Stimulated activated CD8-positive, alpha-beta memory T cell treated with anti-CD3 and anti-CD28 coated beads, Interleukin-7, amount 100 ng/mL, for 48 hours (primary cell): ENCODE measurements at regions not wholly inside any gene's neighbourhood (a gene's known extent, or its start where the extent isn't known, plus 50 kb on each side); places are given as distances from the start of the nearest gene placed in this dataset.

Source experiments
- DNase-seq, 2 donors: peaks; one replicate each; pipeline ENCODE4 v3.0.0-alpha.2; 2020; ENCODE audit warnings: low read depth in 1 of 2; ENCODE audit errors: extremely low read depth in 1 of 2

DNA sequence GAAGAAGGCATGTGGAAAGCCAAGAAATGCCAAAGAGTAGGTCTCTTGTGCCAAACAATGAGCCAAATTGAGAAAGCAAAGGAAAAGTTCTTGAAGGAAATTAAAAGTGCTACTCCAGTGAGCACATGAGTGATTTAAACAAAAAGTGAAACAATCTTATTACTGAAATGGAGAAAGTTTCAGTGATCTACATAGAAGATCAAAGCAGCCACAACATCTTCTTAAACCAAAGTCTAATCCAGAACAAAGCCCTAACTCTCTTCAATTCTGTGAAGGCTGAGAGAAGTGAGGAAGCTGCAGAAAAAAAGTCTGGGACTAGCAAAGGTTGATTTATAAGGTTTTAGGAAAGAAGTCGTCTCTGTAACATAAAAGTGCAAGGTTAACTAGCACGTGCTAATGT, 259.6 kb downstream of the FLRT2 start:
- DNase-seq = no peak

DNA sequence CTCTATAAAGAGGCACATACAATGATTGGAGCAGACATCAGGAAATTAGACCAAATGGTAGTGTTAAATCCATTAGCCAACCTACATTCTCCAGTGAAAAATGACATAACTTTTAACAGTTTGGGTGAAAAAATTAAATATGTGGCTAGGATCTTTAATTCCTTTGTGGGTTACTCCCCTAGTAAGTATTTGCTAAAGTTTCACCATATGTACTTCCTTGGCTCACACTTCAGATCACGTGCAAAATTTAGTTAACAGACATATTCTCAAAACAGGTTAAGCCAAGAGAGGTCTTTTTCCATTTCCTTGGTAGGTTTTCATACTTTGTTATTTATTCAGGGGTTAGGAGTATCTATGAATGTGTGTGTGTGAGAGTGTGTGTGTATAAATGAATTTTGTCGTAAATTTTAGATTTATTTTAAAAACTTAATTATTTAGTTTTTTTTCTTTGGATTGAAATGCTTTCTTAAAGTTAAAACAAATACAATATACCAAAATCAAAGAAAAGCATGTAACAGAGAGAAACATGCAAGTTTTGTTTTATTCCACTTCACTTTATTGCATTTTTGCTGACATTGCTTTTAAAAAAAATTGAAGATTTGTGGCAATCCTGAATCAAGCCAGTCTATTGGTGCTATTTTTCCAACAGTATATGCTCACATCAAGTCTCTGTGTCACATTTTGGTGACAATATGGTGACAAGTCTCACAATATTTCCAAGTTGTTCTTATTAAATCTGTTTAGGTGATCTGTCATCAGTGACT, 258.7 kb downstream of the FLRT2 start:
- DNase-seq = no peak

DNA sequence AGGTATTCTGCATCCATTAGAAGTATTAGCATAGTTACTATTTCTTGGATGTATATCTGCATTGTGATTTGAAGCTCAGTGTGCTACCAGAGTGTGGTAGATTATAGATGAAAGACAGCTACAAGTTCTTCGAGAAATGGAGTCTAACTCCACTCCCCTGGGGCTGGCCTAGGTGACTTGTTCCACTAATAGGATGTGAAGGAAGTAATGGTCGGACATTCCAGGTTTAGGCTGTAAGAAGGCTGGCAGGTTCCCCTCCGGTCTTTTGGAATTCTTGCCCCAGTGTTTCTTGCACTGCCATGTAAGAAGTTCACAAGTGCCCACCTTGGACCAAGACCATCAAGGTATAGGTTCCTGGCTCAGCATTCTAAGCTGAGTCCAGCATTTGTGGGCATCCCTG, 236.4 kb downstream of the FLRT2 start:
- DNase-seq = no peak

DNA sequence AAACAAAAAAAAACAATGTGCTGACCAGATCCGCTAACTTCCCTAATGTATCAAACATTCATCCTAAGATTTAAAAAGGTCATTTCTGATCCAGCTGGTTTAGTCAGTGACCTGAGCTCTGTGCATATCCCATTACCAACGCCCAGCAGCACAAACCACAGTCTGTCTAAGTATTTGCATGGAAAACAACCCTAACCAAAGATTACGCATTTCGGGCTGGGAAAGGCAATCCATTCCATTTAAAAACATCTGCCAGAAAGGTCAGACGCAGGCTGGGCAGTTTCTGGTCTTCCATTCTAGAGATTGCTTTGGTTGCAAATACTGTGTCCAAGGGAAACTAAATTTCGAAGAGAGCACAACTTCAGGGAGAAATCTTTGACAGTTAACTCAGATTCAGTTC, 234.9 kb downstream of the FLRT2 start:
- no peak for DNase-seq

DNA sequence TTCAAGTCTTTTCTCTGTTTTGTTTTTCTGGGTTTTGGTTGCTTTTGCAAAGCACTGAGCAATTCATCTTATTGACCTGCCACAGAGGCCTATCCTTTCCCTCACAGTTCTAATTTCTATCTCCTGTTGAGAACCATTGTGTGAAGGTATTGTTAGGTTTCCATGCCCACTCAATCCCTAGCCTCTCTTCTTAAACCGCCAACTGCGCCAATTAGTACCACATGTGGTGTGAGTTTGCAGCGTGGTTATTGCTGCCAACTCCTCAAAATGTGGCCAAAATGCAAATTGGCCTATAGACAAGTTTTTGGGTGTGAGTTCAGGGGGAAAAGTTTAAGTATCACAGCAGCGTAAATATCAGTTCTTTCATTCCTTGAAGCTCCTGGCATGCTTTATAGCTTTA, 232.6 kb downstream of the FLRT2 start:
- no peak for DNase-seq

DNA sequence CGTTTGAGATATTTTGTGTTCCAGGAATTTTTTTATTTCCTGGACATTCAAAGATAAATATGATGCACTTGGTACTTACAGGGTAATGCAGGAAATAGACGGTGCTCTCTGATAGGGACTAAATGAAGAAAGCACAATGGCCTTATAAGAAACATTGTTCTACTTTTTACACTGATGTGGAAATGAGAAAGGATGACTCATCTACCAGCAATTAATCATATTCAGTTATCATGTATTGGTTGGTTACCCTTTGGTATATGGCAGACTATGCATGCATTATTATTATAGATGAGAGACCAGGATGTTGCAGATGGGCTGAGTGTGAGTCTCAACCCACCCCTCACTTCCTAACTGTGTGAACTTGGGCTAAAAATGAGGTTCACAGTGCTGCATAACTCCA, 222.2 kb downstream of the FLRT2 start:
- no peak for DNase-seq

DNA sequence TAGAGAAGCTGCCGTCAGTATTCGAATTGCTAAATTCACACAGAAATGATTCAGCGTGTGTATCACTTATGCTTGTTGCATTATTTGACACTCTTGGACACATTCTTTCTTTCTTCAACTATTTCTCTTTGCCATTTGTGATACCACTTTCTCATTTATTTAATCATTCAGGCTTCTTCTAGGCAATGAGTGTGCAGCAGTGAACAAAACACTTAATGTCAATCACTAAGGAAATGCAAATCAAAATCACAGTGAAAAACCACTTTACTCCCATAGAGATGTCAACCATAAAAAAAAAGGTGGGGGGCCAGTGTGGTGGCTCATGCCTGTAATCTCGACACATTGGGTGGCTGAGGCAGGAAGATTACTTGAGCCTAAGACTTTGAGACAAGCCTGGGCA, 214.6 kb downstream of the FLRT2 start:
- no peak for DNase-seq

DNA sequence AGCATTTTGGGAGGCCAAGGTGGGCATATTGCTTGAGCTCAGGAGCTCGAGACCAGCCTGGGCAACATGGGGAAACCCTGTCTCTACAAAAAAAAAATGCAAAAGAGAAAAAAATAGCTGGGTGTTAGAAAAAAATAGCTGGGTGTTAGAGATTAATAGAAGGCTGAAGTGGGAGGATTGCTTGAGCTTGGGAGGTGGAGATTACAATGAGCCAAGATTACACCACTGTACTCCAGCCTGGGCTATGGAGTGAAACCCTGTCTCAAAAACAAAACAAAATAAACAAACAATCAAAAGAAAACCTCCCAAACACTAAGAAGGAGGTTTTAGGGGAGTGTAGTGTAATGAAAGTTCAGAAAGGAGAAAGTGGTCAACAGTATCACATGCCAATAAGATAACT, 202.1 kb downstream of the FLRT2 start:
- DNase-seq = no peak

DNA sequence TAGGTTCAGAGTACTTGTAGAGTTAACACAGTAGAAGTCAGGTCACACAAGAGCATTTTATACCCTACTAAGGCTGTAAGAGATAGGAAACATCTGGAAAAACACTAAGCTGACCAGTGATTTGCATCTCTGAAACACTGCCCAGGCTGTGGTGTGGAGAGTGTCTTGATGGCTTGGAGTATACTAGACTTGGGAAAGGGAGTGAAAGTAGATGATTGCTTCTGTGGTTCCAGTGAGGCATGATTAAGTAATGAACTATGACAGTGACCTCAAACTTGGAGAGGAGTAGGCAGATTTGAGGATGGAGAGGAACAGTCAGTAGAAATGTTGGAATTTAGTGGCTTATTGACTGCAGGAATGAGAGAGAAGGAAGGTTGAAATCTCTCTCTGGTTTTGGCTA, 201.2 kb downstream of the FLRT2 start:
- no peak for DNase-seq

DNA sequence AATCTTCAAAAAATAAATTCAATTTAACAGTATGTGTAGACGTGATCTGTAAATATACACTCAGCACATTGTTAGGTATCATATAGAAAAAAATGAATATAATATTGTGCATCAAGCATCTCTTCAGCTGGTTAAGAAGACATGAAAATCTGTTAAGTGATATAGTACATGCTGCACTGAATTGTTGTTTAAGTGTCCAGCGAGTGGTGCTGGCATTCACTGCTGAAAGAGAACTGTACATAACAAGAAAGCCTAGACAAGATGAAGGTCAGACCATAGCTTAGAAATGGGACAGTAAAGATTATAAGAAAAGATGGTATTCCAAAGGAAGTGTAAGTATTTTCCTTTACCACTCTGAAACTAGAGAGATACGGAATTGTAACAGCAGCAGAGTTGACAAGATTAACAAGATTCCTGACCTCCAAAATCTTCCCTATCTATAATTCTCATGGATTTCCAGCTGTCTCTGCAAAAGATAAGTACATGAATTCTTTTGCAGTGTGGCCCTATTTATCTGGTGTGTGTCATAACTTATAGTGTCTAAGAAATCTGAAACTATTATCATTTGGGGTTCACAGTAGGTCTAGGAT, 198.6 kb downstream of the FLRT2 start:
- no peak for DNase-seq

DNA sequence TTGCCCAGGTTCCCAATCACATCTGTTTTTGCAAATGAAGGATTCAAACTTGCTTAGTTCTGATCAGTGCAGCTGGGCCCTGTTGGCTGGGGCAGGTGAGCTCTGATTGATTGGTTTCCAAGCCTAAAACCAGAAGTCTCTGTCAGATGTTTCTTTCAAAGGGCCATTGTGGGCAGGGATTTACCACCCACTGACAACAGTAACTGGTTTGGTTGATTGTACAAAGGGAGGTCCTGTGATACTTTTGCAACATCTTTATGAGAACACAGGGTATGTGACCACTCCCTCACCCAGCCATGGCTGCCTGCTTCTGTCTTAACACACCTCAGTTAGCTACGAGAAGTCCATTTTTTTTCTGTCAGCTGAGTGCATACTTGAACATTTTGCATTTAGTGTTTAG, 184.1 kb downstream of the FLRT2 start:
- no peak for DNase-seq

DNA sequence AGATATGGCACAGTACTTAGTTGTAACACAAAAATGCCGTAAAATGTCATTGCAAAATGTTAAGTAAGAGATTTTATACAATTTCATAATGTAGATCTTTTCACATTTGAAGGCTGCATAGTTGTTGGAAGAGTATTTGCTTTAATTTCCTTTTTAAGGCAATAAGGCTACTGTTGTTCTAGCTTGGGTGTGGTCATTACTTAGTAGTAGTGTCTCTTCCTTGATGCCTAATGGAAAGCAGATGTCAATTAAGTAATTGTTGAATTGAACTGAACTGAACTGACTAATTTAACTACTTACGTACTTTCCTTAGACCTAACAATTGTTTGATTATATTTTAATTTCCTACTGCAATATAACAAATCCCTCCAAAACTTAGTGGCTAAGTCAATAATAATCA, 181.7 kb downstream of the FLRT2 start:
- DNase-seq = no peak
